ENCODE measurements at regions not wholly inside any gene's neighbourhood (a gene's known extent, or its start where the extent isn't known, plus 50 kb on each side); places are given as distances from the start of the nearest gene placed in this dataset.
"Not testable (repeated sequence)": the region's sequence is repeated elsewhere in the genome, so short reads cannot be mapped to it uniquely, and the experiment has no call there.

- H3K4me2 ChIP-seq: no peak overlapping the region
- H3K4me3 ChIP-seq (IDR thresholded peaks at IDR 0.05; ENCODE audit: insufficient read depth, low read depth, low read length): no peak overlapping the region
- no peak overlapping the region for H2AFZ ChIP-seq (ENCODE audit: low read depth)
- no peaks in the 10 kb centered on the region for H3K36me3 ChIP-seq (ENCODE audit: insufficient read depth)
- H3K79me2 ChIP-seq (ENCODE audit: insufficient read depth, low read depth): no peaks in the 10 kb centered on the region
- TF ChIP-seq CTCF (conservative IDR thresholded peaks at IDR 0.05; ENCODE audit: low read depth, low read length): no peak
- no peaks in the 10 kb centered on the region for H4K20me1 ChIP-seq (ENCODE audit: insufficient read depth)
- no peak overlapping the region for H3K27ac ChIP-seq
- no peaks in the 10 kb centered on the region for H3K27me3 ChIP-seq (ENCODE audit: insufficient read depth, low read depth)
- no peaks in the 10 kb centered on the region for H3K4me1 ChIP-seq (ENCODE audit: low read depth, poor library complexity, severe bottlenecking)
- H3K9ac ChIP-seq: no peak overlapping the region
Observed at GRCh38 chr10:36531621-36532020, 593.8 kb upstream of the ANKRD30A start.

GRCh38 chr10:36526033-36526432, 599.4 kb upstream of the ANKRD30A start:
- H3K27me3 ChIP-seq (ENCODE audit: insufficient read depth, low read depth): no peaks in the 10 kb centered on the region
- no peak overlapping the region for H3K27ac ChIP-seq
- no peak for TF ChIP-seq CTCF (conservative IDR thresholded peaks at IDR 0.05; ENCODE audit: low read depth, low read length)
- H3K36me3 ChIP-seq (ENCODE audit: insufficient read depth): no peaks in the 10 kb centered on the region
- H2AFZ ChIP-seq (ENCODE audit: low read depth): no peak overlapping the region
- no peaks in the 10 kb centered on the region for H4K20me1 ChIP-seq (ENCODE audit: insufficient read depth)
- no peak overlapping the region for H3K9ac ChIP-seq
- no peaks in the 10 kb centered on the region for H3K4me1 ChIP-seq (ENCODE audit: low read depth, poor library complexity, severe bottlenecking)
- no peaks in the 10 kb centered on the region for H3K79me2 ChIP-seq (ENCODE audit: insufficient read depth, low read depth)
- no peak overlapping the region for H3K4me3 ChIP-seq (IDR thresholded peaks at IDR 0.05; ENCODE audit: insufficient read depth, low read depth, low read length)
- H3K4me2 ChIP-seq: no peak overlapping the region

- H3K27me3 ChIP-seq (ENCODE audit: insufficient read depth, low read depth); H2AFZ ChIP-seq (ENCODE audit: low read depth); H3K27ac ChIP-seq; H3K4me2 ChIP-seq; H3K9ac ChIP-seq; H3K4me3 ChIP-seq (IDR thresholded peaks at IDR 0.05; ENCODE audit: insufficient read depth, low read depth, low read length); H3K4me1 ChIP-seq (ENCODE audit: low read depth, poor library complexity, severe bottlenecking); H3K36me3 ChIP-seq (ENCODE audit: insufficient read depth); H3K79me2 ChIP-seq (ENCODE audit: insufficient read depth, low read depth); H4K20me1 ChIP-seq (ENCODE audit: insufficient read depth): not testable (repeated sequence)
Observed at GRCh38 chr10:36524126-36524525, 601.3 kb upstream of the ANKRD30A start.

GRCh38 chr10:36519909-36520308, 605.5 kb upstream of the ANKRD30A start:
- H3K27me3 ChIP-seq (ENCODE audit: insufficient read depth, low read depth): no peaks in the 10 kb centered on the region
- no peaks in the 10 kb centered on the region for H3K79me2 ChIP-seq (ENCODE audit: insufficient read depth, low read depth)
- no peak overlapping the region for H3K4me3 ChIP-seq (IDR thresholded peaks at IDR 0.05; ENCODE audit: insufficient read depth, low read depth, low read length)
- no peak overlapping the region for H3K4me2 ChIP-seq
- no peaks in the 10 kb centered on the region for H3K36me3 ChIP-seq (ENCODE audit: insufficient read depth)
- H3K27ac ChIP-seq: no peak overlapping the region
- H4K20me1 ChIP-seq (ENCODE audit: insufficient read depth): no peaks in the 10 kb centered on the region
- no peaks in the 10 kb centered on the region for H3K4me1 ChIP-seq (ENCODE audit: low read depth, poor library complexity, severe bottlenecking)
- H3K9ac ChIP-seq: no peak overlapping the region
- no peak overlapping the region for H2AFZ ChIP-seq (ENCODE audit: low read depth)
- TF ChIP-seq CTCF (conservative IDR thresholded peaks at IDR 0.05; ENCODE audit: low read depth, low read length): no peak

GRCh38 chr10:36516281-36516680, 609.1 kb upstream of the ANKRD30A start:
- no peak overlapping the region for H3K27ac ChIP-seq
- no peaks in the 10 kb centered on the region for H4K20me1 ChIP-seq (ENCODE audit: insufficient read depth)
- no peak overlapping the region for H2AFZ ChIP-seq (ENCODE audit: low read depth)
- H3K4me2 ChIP-seq: no peak overlapping the region
- no peak for TF ChIP-seq CTCF (conservative IDR thresholded peaks at IDR 0.05; ENCODE audit: low read depth, low read length)
- H3K79me2 ChIP-seq (ENCODE audit: insufficient read depth, low read depth): no peaks in the 10 kb centered on the region
- no peak overlapping the region for H3K9ac ChIP-seq
- no peaks in the 10 kb centered on the region for H3K36me3 ChIP-seq (ENCODE audit: insufficient read depth)
- H3K4me3 ChIP-seq (IDR thresholded peaks at IDR 0.05; ENCODE audit: insufficient read depth, low read depth, low read length): no peak overlapping the region
- H3K27me3 ChIP-seq (ENCODE audit: insufficient read depth, low read depth): no peaks in the 10 kb centered on the region
- H3K4me1 ChIP-seq (ENCODE audit: low read depth, poor library complexity, severe bottlenecking): no peaks in the 10 kb centered on the region

All from KMS-11 (cell line).